ENCODE measurements at regions not wholly inside any gene's neighbourhood (a gene's known extent, or its start where the extent isn't known, plus 50 kb on each side); places are given as distances from the start of the nearest gene placed in this dataset.

DNA sequence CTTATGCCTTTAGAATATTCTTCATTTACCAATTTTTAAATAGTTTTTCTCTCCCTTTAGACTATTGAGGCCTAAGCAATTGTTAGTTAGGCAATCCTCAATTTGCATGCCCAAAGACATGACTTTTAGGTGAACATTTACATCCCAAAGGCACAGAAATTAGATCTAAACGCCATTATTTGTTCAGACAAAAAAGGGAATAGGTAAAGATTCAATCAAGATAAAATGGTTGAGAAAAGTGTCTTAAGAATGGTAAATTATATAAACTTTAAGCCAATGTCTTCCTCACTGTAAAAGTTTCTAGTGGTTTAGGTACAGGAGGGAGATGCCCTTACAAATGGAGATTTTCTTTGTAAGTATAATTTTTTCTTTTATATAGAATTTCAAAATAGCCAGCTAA is 50.2 kb upstream of the MME start:
- no peak for ATAC-seq

DNA sequence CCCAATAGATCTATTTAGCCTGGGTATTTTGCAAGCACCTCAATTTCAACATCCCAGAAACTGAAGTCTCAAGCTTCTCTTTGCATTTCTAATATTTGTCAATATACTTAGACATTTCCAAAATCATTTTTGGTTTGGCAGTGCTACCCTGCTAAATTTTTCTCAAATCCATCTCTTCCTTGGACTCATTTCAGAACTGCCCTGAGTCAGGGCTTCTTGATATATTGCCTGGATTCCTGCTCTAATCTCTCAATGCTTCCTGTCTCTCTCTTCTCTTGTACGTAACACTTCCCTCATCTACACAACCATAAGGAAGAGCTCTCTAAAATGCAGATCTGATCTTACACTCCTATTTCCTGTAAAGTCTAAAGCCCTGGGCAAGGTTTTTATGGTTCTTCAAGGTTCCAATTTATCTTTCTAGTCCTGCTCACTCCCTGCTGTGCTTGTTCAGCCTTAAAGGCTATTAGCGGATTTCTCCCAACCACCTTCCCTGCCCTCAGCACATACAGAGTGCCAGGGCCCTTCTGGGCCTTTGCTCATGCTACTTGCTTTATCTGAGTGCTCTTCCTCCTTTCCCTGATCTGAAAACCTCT is 53.0 kb upstream of the MME start:
- Mint-ChIP-seq H3K27ac (no peak overlapping the region), H3K27me3 (no peaks in the 10 kb centered on the region), H3K36me3 (no peaks in the 10 kb centered on the region), H3K9me3 (peaks cover 6% of the 10 kb centered on the region), H3K4me1 (no peaks in the 10 kb centered on the region), H3K4me3 (no peak overlapping the region)
- ATAC-seq = no peak

More for the DNA sequence above, 50.2 kb upstream of the MME start:
- peaks cover 6% of the 10 kb centered on the region for H3K9me3 Mint-ChIP-seq
- no peak overlapping the region for H3K4me3 Mint-ChIP-seq
- H3K27ac Mint-ChIP-seq = no peak overlapping the region
- H3K27me3 Mint-ChIP-seq = no peaks in the 10 kb centered on the region
- H3K4me1 Mint-ChIP-seq = no peaks in the 10 kb centered on the region
- no peaks in the 10 kb centered on the region for H3K36me3 Mint-ChIP-seq

DNA sequence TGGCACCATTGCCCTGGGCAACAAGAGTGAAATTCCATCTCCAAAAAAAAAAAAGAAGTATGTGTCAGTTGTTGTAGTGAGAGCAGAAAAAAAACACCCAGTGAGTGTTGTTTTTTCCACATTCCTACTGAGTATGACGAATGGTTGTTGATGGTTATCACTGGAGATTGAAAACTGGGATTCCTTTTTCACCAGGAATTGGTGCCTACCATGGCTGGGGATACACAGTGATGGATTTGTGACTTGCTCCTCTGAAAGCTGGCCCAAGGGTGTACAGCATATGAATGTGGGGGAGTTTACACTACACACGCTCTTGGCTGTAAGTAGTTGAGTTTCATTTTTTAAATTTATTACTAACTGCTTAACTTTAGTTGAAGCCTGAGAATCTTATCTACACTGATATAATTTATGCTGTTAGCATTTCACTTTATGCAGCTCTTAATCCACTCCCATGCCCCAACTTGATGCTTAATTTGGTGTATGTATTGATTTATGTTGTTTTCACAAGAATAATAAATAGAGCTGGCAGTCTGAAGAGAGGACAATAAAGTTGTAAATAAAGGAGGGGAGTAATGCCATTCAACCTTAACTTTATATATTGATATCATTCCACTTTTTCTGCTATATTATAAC is 56.0 kb upstream of the MME start:
- peaks cover 3% of the 10 kb centered on the region for H3K9me3 Mint-ChIP-seq

DNA sequence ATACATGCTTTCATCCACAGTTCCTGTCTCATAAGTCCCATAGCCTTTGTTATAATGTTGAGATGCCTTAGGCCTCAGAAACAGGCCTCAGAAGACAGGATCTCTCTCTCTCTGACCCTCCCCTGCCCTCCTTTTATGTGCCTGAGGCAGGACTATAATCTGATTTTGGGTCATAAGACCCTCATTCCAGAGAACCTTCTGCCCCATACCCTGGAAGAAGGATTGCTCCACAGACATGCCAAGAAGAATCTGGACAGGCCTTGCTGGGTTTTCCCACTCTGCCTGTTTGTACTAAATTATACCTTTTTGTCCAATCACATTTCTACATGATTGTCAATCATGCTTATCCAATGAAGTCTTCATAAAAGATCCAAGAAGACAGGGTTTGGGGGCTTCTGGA is 57.2 kb upstream of the MME start:
- H3K4me3 Mint-ChIP-seq = no peak overlapping the region
- H3K27ac Mint-ChIP-seq = no peak overlapping the region
- H3K36me3 Mint-ChIP-seq = no peaks in the 10 kb centered on the region
- H3K4me1 Mint-ChIP-seq = no peaks in the 10 kb centered on the region
- no peaks in the 10 kb centered on the region for H3K27me3 Mint-ChIP-seq
- ATAC-seq = no peak
- no peaks in the 10 kb centered on the region for H3K9me3 Mint-ChIP-seq

More for the DNA sequence above, 56.0 kb upstream of the MME start:
- ATAC-seq = no peak
- Mint-ChIP-seq H3K4me1 (no peaks in the 10 kb centered on the region), H3K27me3 (no peaks in the 10 kb centered on the region), H3K27ac (no peak overlapping the region), H3K36me3 (no peaks in the 10 kb centered on the region), H3K4me3 (no peak overlapping the region)

DNA sequence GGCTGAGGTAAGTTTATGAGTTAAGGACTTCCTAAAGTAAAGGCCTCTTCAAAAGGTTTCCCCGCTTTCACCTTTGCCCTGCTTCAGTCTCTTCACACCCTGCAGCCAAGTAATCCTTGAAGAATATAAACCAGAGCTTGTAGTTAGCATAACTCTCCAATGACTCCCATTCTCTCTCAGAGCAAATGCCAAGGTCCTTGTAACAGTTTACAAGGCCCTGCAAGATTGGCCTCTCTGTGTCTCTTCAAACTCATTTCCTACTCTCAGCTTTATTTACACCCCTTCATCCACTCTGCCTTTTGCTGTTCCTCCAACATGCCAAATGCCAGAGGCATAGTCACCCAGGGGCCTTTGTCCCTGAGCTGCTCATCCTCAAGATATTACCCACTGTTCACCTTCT is 60.5 kb upstream of the MME start:
- Mint-ChIP-seq H3K27ac (no peak overlapping the region), H3K4me1 (no peaks in the 10 kb centered on the region), H3K4me3 (no peak overlapping the region), H3K27me3 (no peaks in the 10 kb centered on the region), H3K36me3 (no peaks in the 10 kb centered on the region), H3K9me3 (no peaks in the 10 kb centered on the region)
- no peak for ATAC-seq

DNA sequence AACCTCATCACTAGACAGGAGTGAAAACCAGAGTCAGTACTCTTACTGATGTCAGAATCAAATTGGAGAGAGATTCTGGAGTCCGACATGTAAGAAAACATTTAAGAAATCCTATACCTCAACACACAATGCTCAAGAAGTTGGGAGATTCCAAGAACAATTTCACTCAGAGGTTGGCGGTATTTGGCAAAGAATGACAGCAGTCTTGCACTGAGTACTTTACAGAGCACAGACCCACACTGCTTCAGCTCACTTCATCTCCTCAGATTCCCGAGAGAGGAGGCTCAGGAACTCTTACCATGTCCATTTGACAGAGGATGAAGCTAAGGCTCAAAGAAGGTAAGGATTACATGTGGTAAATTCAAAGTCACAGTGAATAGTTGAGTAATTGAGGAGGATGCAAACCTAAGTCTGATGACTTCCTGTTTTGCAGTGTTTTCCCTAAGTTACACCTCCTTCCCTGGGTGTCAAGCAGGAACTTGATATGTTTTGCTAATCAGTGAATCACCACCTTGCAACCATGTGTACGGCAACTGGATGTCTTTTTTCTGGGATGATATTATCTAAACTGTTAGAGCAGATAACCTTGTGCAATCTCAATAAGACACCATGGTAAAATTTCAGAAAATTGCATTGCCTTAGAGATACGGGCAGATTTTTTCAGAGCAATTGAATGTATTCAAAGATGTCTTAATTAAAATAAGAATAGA is 61.3 kb upstream of the MME start:
- Mint-ChIP-seq H3K27me3 (no peaks in the 10 kb centered on the region), H3K36me3 (no peaks in the 10 kb centered on the region), H3K9me3 (no peaks in the 10 kb centered on the region), H3K4me1 (no peaks in the 10 kb centered on the region), H3K4me3 (no peak overlapping the region), H3K27ac (no peak overlapping the region)
- no peak for ATAC-seq

DNA sequence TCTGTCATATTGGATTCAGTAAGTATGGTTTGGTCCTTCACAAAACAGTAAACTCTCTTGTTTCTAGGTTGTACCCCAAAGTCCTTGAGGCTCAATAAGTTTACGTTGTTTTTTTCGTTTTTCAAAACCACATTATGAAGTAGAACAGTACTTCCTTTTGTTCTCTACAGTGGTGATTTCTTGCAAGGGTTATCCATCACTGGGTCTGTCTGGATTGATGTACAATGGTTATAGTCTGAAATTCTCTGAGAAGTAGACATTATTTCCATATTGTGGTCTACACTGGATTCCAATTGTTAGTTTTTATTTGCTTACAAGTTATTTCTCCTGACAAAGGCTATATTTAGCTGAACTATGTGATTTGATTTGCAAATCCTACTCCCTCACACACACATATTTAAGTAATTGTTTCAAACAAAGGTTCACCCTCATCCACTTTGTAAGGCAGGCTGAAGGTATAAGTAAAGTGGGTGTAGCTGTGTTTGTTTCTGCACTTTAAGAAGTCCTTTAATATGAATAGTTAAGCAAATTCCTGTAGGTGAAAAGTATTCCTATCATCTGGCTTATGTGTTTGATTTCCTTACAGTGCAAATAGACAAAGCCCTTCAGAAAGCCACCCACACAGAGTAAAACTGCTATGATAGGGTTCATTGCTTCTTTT is 64.2 kb upstream of the MME start:
- H3K27ac Mint-ChIP-seq = no peak overlapping the region

DNA sequence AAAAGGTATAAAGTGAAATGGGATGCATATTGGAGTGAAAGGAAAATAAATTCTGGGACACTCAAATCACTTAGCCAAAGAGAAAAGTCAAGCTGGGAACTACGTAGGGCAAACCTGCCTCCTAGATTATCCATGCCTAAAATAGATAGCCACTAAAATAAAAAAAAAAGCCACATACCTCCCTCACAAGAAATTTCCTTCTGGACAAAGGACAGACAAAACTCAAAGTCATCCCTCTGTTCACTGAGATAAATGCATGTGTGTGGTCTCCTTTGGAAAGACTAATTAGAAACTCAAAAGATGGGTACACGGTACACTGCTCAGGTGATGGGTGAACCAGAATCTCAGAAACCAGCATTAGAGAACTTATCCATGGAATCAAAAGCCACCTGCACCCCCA is 65.2 kb upstream of the MME start:
- H3K9me3 Mint-ChIP-seq = peaks cover 4% of the 10 kb centered on the region
- no peaks in the 10 kb centered on the region for H3K36me3 Mint-ChIP-seq
- no peak overlapping the region for H3K4me3 Mint-ChIP-seq
- H3K27me3 Mint-ChIP-seq = no peaks in the 10 kb centered on the region
- ATAC-seq = no peak
- no peak overlapping the region for H3K27ac Mint-ChIP-seq
- H3K4me1 Mint-ChIP-seq = no peaks in the 10 kb centered on the region

More for the DNA sequence above, 64.2 kb upstream of the MME start:
- no peak for ATAC-seq
- H3K36me3 Mint-ChIP-seq = no peaks in the 10 kb centered on the region
- no peak overlapping the region for H3K4me3 Mint-ChIP-seq
- peaks cover 4% of the 10 kb centered on the region for H3K9me3 Mint-ChIP-seq
- H3K4me1 Mint-ChIP-seq = no peaks in the 10 kb centered on the region
- H3K27me3 Mint-ChIP-seq = no peaks in the 10 kb centered on the region

DNA sequence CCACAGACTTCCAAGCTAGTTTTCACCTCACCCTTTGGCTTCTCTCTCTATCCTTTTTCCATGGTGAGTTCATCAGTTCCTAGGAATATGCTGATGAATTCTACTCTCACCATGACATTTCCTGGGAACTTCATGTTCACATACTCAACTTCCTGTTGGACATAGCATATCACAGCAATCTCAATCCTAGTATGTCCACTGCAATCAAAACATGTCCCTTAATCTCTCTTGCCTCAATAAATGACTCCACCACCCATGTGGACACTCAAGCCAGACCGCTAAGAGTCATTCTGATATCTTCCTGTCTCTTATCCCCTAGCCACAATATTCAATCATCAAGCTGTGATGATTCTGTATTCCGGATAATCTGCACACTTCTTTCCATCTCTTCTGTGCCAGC is 66.7 kb upstream of the MME start:
- Mint-ChIP-seq H3K9me3 (peaks cover 4% of the 10 kb centered on the region), H3K27me3 (no peaks in the 10 kb centered on the region), H3K4me1 (no peaks in the 10 kb centered on the region), H3K27ac (no peak overlapping the region), H3K4me3 (no peak overlapping the region), H3K36me3 (no peaks in the 10 kb centered on the region)
- no peak for ATAC-seq

DNA sequence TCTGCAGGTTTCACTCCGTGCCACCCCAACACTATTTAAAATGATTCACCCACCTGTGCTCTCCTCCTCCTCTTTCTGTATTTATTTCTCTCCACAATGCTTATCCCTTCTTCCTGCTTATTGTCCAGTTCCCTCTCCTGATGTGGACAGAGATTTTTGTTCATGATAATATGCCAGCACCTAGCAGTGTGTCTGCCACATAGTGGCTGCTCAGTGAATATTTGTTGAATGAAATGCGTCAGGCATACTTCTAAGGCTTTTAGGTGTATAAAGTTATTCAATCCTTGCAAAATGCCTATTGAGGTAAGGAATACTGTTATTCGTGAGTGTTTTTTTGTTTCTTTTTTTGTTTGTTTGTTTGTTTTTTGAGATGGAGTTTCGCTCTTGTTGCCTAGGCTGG is 67.5 kb upstream of the MME start:
- no peak for ATAC-seq
- no peaks in the 10 kb centered on the region for H3K4me1 Mint-ChIP-seq
- peaks cover 4% of the 10 kb centered on the region for H3K9me3 Mint-ChIP-seq

DNA sequence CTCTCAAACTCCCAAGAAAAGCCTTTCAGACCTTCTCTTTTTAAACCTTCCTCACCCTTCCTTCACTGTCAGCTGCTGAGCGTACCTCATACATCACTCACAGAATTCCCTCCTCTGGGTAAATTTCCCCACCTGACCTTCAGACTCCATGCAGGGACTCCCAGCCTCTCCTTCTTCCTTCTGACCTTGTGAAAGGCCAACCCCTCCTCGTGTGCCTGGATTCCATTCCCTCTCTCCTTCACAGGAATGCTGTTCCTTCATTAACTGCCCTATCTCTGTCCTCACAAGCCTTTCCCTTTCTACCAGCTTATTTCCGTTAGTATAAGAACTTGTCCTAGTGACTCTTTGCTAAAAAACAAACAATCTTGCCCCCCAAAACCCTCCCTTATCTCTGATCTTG is 69.7 kb upstream of the MME start:
- Mint-ChIP-seq H3K4me3 (no peak overlapping the region), H3K27me3 (no peaks in the 10 kb centered on the region), H3K36me3 (no peaks in the 10 kb centered on the region), H3K9me3 (peaks cover 4% of the 10 kb centered on the region), H3K4me1 (no peaks in the 10 kb centered on the region), H3K27ac (no peak overlapping the region)
- ATAC-seq = no peak

More for the DNA sequence above, 67.5 kb upstream of the MME start:
- Mint-ChIP-seq H3K36me3 (no peaks in the 10 kb centered on the region), H3K27me3 (no peaks in the 10 kb centered on the region), H3K4me3 (no peak overlapping the region), H3K27ac (no peak overlapping the region)

DNA sequence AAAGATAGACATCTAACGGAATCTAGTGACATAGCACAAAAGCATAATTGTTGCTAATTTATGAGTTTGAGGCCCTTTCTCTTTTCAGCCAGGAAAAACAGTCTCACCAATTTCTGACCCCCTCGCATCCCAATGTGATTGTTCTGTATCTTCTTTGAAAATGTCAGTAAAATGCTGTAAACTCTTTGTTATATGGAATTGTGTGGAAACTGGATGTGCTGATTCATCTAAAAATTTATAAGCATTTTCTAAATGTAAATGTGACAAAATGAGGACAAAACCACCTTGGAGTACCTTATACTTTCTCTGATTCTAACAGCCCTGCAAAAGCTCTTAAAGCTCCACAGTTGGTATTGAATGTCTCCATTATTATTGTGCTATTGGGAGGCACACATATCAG is 70.9 kb upstream of the MME start:
- Mint-ChIP-seq H3K27ac (no peak overlapping the region), H3K36me3 (no peaks in the 10 kb centered on the region), H3K27me3 (no peaks in the 10 kb centered on the region), H3K4me3 (no peak overlapping the region), H3K9me3 (peaks cover 4% of the 10 kb centered on the region), H3K4me1 (no peaks in the 10 kb centered on the region)
- ATAC-seq = no peak

DNA sequence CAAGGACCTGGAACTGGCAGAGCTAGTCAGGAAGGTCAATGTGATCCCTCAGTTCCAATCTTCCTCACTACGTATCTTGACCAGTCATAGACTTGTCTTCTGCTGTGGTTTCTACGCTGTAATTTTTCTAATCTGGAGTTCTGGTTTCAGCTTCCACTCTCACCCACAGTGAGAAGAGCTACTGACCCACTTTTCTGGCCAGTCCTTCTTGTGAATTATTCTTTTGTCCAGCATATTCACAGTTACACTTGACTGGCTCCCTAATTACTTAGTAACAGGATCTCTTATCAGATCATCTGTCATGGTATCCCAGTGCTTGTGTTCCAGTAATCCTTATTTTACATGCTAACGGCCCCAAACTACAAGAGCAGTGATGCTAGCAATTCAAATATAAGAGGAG is 72.4 kb upstream of the MME start:
- H3K27ac Mint-ChIP-seq = no peak overlapping the region
- no peaks in the 10 kb centered on the region for H3K4me1 Mint-ChIP-seq
- ATAC-seq = no peak
- H3K4me3 Mint-ChIP-seq = no peak overlapping the region
- H3K36me3 Mint-ChIP-seq = no peaks in the 10 kb centered on the region
- H3K27me3 Mint-ChIP-seq = no peaks in the 10 kb centered on the region
- no peaks in the 10 kb centered on the region for H3K9me3 Mint-ChIP-seq

DNA sequence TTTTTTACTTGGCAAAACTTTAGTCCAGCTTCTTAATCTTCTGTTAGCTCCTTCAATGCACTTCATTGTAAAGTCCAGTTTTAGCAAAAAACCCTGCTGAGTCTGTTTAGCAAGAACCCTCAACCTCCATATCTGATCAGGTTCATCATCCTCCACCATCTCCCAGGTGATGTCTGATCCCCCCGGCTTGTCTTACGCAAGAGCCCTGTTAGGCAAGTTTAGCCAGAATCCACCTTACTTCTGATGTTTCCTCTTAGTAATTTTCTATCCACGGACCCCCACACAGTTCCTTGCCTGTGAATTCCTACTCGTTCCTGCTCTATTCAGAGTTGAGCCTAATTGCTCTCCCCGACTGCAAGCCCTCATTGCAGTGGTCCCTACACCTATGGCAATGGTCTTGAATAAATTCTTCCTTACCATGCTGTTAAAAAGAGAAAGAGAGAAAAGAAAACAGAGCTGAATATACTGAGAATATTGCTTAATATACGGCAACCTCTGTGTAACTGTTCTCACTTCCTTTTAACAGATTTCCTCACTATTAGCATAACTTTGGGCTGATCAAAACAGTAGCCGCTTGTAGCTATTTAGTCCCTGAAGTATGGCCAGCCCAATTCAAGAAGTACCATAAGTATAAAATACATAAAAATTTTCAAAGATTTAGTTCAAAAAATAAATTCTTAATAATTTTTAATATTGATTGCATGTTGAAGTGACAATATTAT is 78.7 kb upstream of the MME start:
- Mint-ChIP-seq H3K4me1 (no peaks in the 10 kb centered on the region), H3K4me3 (no peak overlapping the region), H3K27ac (no peak overlapping the region), H3K9me3 (peaks cover 4% of the 10 kb centered on the region), H3K27me3 (no peaks in the 10 kb centered on the region), H3K36me3 (no peaks in the 10 kb centered on the region)
- ATAC-seq = no peak

DNA sequence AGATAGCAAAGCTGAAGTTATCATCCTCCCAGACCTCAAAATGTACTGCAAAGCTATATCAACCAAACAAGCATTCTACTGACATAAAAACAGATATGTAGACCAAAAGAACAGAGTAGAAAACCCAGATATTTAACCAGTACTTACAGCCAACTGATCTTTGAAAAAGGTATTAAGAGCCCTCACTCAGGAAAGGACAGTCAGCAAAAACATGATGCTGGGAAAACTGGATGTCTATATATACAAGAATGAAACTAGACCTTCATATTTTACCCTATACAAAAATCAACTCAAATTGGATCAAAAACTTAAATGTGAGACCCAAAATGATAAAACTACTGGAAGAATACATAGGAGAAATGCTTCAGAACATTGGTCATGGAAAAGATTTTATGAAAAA is 87.5 kb upstream of the MME start:
- H3K27me3 Mint-ChIP-seq = no peaks in the 10 kb centered on the region
- ATAC-seq = no peak
- no peaks in the 10 kb centered on the region for H3K4me1 Mint-ChIP-seq
- no peaks in the 10 kb centered on the region for H3K36me3 Mint-ChIP-seq
- no peak overlapping the region for H3K4me3 Mint-ChIP-seq
- peaks cover 7% of the 10 kb centered on the region for H3K9me3 Mint-ChIP-seq
- no peak overlapping the region for H3K27ac Mint-ChIP-seq

Data from stimulated activated memory B cell treated with anti-CD40 and anti-IgM and Interleukin-4, amounts not matched to agents 10 μg/mL and 1 μg/mL and 100 μg/mL, for 72 hours (primary cell).